T-helper 17 cell (primary cell): ENCODE measurements at regions not wholly inside any gene's neighbourhood (a gene's known extent, or its start where the extent isn't known, plus 50 kb on each side); places are given as distances from the start of the nearest gene placed in this dataset.
A peak's percentile ranks its signal among the peaks of the same experiment; 100 is the strongest.

ENCODE experiments used
- ATAC-seq: fragments of 150-1000 bp; cut with Tn5 transposase; 2 replicates; pipeline ENCODE4 v1.10.0; 2021; ENCODE audit warnings: mild to moderate bottlenecking, moderate library complexity
- DNase-seq, 3 donors: peaks; one replicate each; pipeline versions ENCODE4 v3.0.0 to v3.0.0-alpha.2; 2020 to 2021
- H3K9me3 ChIP-seq: one replicate; pipeline ENCODE4 v1.7.0; 2013; ENCODE audit warnings: low read length, mild to moderate bottlenecking; ENCODE audit not compliant: control insufficient read depth, poor library complexity, severe bottlenecking
- H3K27ac Mint-ChIP-seq: one replicate; pipeline ENCODE4 v1.8.0; 2022; ENCODE audit warnings: mild to moderate bottlenecking, moderate library complexity, mixed read lengths
- H3K27me3 Mint-ChIP-seq: one replicate; pipeline ENCODE4 v1.8.0; 2022; ENCODE audit warnings: mixed read lengths
- H3K36me3 Mint-ChIP-seq: one replicate; pipeline ENCODE4 v1.8.0; 2022; ENCODE audit warnings: low read depth, mixed read lengths
- H3K4me1 Mint-ChIP-seq: one replicate; pipeline ENCODE4 v1.8.0; 2022; ENCODE audit warnings: mild to moderate bottlenecking, mixed read lengths
- H3K4me3 Mint-ChIP-seq: one replicate; pipeline ENCODE4 v1.8.0; 2022; ENCODE audit warnings: mild to moderate bottlenecking, moderate library complexity, mixed read lengths

DNA sequence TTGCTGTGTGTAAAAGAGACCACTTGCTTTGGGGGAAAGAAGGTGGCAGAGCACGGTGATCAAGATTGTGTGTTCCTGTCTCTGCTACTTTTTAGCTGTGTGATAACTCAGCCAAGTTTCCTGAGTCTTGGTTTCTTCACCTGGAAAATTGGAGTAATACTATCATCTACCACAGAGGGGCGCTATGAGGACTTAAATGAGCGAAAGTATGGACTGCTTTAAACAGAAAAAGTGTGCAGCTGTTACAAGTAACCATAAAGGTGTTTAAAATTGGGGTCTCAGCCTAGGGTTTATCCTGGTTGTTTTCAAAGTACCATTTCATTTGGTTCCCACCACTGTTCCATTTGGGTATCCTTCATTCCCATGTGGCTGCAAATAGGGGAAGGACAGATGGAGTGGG is 65.9 kb upstream of the WSCD2 start:
- Mint-ChIP-seq H3K36me3 (peaks cover 3% of the 10 kb centered on the region), H3K4me3 (no peak overlapping the region), H3K27ac (no peak overlapping the region), H3K4me1 (peaks cover 1% of the 10 kb centered on the region), H3K27me3 (peaks cover 18% of the 10 kb centered on the region)
- ATAC-seq (no peak), DNase-seq (no peak)
- no peaks in the 10 kb centered on the region for H3K9me3 ChIP-seq

DNA sequence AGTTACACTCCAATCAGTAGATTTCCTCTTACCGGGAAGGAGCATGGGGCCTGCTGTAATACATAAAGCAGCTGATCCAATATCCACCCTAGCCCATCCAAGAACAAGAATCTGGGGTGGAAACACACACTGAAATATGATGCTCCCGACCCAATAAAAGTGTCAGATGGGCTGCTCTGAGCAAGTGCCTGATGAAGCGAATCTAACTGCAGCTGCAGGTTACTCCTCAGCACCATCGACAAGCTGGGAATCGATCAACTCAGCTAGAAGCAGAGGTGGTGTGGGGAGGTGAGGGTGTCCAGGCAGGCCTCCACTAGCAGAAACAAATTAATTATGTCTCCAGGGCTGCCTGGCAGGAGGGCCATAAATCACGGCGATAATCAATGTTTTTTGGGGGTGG is 64.0 kb upstream of the WSCD2 start:
- DNase-seq (no peak), ATAC-seq (no peak)
- Mint-ChIP-seq H3K36me3 (peaks cover 3% of the 10 kb centered on the region), H3K4me3 (no peak overlapping the region), H3K27ac (no peak overlapping the region), H3K27me3 (peaks cover 35% of the 10 kb centered on the region), H3K4me1 (peaks cover 3% of the 10 kb centered on the region)
- no peaks in the 10 kb centered on the region for H3K9me3 ChIP-seq

DNA sequence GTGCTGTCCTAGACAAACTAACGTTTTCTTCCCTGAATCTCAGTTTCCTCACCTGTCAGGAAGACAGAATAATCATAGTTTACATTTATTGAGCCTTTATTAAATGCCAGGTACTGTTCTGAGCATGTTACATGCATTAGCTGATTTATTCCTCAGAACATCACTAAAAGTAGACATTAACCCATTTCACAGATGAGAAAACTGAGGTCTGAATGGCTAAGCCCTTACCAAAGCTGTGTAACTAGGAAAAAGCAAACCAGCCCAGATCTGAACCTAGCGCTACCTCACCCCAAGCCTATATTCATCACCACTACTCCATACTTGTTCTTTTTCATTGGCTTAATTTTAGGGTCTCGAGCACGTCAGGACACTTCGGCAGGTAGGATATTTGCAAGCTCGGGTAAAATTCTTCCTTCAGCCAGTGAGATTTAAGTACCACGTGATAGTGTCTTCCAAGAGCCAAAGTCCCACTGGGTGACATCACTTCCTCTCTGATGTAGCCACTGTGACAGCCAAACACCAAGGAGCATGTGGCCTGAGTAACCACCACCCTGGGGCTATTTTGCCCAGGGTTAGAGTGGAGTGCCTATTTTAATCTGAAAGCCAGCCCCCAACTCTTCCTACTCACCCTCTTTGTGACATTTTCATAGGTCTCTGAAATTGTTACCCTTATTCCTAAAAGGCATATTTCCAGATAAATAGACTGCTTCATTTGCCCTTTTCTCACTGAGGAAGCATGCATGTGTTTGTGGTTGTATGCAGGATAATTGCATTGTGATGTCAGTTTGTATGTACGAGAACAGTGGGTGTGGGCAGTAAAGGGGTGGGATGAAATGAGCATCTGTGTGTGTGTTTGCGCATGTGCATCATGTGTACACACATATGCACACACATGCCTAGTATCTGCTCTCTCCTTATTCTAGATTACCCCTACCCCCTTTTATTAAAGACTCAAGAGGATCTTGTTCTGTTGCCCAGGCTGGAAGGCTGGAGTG is 62.2 kb upstream of the WSCD2 start:
- H3K27me3 Mint-ChIP-seq: peaks cover 35% of the 10 kb centered on the region
- H3K4me3 Mint-ChIP-seq: no peak overlapping the region
- DNase-seq: no peak
- peaks cover 3% of the 10 kb centered on the region for H3K36me3 Mint-ChIP-seq
- H3K4me1 Mint-ChIP-seq: peaks cover 3% of the 10 kb centered on the region
- H3K9me3 ChIP-seq: no peaks in the 10 kb centered on the region
- no peak overlapping the region for H3K27ac Mint-ChIP-seq
- no peak for ATAC-seq

DNA sequence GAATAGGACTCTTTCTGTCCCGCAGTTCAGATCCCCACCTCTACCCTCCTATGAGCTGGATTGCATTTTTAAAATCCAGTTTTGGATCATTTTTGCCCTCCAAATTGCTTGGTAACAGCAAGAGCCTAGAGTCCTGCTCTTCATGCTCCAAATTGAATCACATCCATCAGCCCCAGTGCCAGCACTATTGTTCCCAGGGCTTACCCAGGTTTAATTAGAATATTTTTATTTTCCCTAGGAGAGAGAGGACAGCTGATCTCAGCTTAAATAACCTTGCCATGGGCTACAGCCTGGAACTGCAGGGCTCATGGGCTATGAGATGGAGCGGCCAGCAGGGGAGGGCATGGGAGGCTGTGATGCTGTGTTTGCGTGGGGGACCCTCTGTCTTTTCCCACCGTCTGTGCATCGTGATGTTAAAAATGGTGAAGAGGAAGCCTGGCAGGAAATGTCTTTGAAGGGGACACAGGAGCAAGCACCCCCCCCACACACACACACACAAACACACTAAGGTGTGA is 59.4 kb upstream of the WSCD2 start:
- Mint-ChIP-seq H3K27ac (no peak overlapping the region), H3K4me1 (peaks cover 3% of the 10 kb centered on the region), H3K4me3 (no peak overlapping the region), H3K36me3 (peaks cover 3% of the 10 kb centered on the region), H3K27me3 (peaks cover 35% of the 10 kb centered on the region)
- ATAC-seq (no peak), DNase-seq (no peak)
- H3K9me3 ChIP-seq: no peaks in the 10 kb centered on the region

DNA sequence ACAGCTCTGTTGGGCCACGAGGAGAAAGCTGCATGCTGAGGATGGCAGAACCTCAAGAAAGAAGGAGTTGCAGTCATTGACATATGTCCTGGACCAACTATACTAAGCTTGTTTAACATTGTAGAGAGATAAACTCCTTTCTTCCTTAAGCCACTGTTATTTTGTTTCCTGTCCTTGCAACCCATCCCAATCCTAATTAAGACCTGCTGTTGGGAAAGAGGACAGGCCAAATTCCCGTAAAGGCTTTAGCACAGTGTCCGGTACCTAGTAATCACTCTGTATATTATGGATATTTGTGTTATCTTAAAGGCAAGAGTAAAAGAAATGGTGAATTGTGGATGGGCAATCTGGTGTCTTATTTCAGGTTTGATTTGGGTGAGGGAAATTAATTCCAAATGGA is 53.5 kb upstream of the WSCD2 start:
- ATAC-seq: no peak
- Mint-ChIP-seq H3K27me3 (peaks cover 41% of the 10 kb centered on the region), H3K4me3 (no peak overlapping the region), H3K36me3 (no peaks in the 10 kb centered on the region), H3K4me1 (no peaks in the 10 kb centered on the region), H3K27ac (no peak overlapping the region)
- DNase-seq: no peak
- H3K9me3 ChIP-seq: no peaks in the 10 kb centered on the region

DNA sequence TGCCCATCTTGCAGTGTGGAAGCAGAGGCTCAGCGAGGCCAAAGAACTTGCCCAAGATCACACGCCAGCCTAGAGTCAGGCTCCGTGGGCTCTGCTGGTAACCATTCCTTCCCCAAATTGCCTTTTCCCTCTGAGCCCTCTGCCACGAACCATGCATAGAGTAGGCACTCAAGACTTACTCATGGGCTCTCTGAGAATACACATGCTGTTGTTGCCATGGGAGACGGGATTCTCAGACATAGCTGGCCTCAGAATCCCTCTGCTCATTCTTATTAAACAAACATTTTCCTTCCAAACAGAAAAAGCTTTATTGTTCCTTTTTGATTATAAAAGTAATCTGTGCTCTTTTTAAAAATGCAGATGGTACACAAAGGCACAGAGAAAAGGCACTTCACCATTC is 52.5 kb upstream of the WSCD2 start:
- Mint-ChIP-seq H3K27ac (peak overlapping the region; percentile 16), H3K4me1 (no peaks in the 10 kb centered on the region), H3K27me3 (peaks cover 41% of the 10 kb centered on the region), H3K36me3 (no peaks in the 10 kb centered on the region), H3K4me3 (no peak overlapping the region)
- DNase-seq: no peak
- H3K9me3 ChIP-seq: no peaks in the 10 kb centered on the region
- no peak for ATAC-seq

DNA sequence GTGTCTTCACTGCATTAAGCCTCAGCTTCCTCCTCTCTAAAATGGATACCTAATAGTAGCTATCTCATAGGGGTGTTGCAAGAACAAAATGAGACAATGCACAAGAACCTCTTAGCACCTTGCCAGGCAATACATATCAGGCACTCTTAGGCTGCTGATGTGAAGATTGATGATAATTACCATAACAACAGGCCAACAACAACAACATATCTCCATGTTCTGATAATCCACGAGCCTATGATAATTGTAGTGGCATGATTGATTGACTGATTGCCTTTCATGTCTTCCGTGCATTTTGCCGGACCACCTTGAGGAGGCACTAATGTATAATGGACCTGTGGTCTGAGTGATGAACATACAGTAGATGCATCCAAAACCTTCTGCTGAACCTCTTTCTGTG is 50.7 kb upstream of the WSCD2 start:
- ATAC-seq (no peak), DNase-seq (no peak)
- Mint-ChIP-seq H3K4me3 (no peak overlapping the region), H3K4me1 (no peaks in the 10 kb centered on the region), H3K27me3 (peaks cover 26% of the 10 kb centered on the region), H3K27ac (no peak overlapping the region), H3K36me3 (no peaks in the 10 kb centered on the region)
- H3K9me3 ChIP-seq: no peaks in the 10 kb centered on the region
